Ectodermal cell (in vitro differentiated cells): ENCODE measurements at regions not wholly inside any gene's neighbourhood (a gene's known extent, or its start where the extent isn't known, plus 50 kb on each side); places are given as distances from the start of the nearest gene placed in this dataset.

Experiments
- H3K27ac ChIP-seq: 2 replicates; pipeline ENCODE4 v1.7.0; 2013; ENCODE audit warnings: mild to moderate bottlenecking, low read depth, low read length; ENCODE audit not compliant: insufficient read depth, poor library complexity, severe bottlenecking
- H3K27me3 ChIP-seq: 2 replicates; pipeline ENCODE4 v1.7.0; 2013; ENCODE audit warnings: mild to moderate bottlenecking, low read length; ENCODE audit not compliant: insufficient read depth, control insufficient read depth, poor library complexity, severe bottlenecking
- H3K36me3 ChIP-seq: one replicate; pipeline ENCODE4 v1.7.0; 2013; ENCODE audit warnings: low read length; ENCODE audit not compliant: control insufficient read depth, insufficient read depth
- H3K4me1 ChIP-seq: one replicate; pipeline ENCODE4 v1.7.0; 2013; ENCODE audit warnings: low read length; ENCODE audit not compliant: control insufficient read depth, insufficient read depth
- H3K4me3 ChIP-seq: 2 replicates; pipeline ENCODE4 v1.7.0; 2013; ENCODE audit warnings: low read depth, low read length, control low read depth; ENCODE audit not compliant: insufficient read depth
- H3K9me3 ChIP-seq: 2 replicates; pipeline ENCODE4 v1.7.0; 2013; ENCODE audit warnings: mild to moderate bottlenecking, low read length, moderate library complexity; ENCODE audit not compliant: control insufficient read depth
- WGBS, 2 experiments: methylation state at CpG; one replicate each; pipeline ENCODE4 v1.1.7; 2013; ENCODE audit warnings: missing lambda C conversion rate in 2 of 2; 5-methylcytosine and 5-hydroxymethylcytosine counted together

DNA sequence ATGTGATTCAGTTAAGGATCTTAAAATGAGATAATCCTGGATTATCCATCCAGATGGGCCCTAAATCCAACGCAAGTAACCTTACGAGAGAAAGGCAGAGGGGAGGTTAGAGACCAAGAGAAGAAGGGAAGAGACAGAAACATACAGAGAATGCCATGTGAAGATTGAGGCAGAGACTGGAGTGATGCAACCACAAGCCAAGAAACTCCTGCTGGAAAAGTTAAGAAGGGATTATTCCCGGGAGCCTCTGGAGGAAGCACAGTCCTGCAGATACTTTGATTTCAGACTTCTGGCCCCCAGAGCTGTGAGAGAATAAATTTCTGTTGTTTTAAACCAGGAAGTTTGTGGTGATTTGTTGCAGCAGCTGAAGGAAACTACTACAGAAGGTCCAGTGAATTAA lies 992.7 kb downstream of the BCL11A start:
- H3K9me3 ChIP-seq, result no peaks in the 10 kb centered on the region
- no peaks in the 10 kb centered on the region for H3K36me3 ChIP-seq
- no peak overlapping the region for H3K27ac ChIP-seq
- 73 to 82% methylated on average over 3 of the region's 3 CpGs for WGBS, 2 experiments
- no peaks in the 10 kb centered on the region for H3K4me1 ChIP-seq
- H3K4me3 ChIP-seq, result no peak overlapping the region
- H3K27me3 ChIP-seq, result no peaks in the 10 kb centered on the region

- Histone ChIP-seq H3K4me1 (no peaks in the 10 kb centered on the region), H3K4me3 (no peak overlapping the region)
- whole genome bisulfite sequencing, 2 experiments, result 88 to 92% methylated on average over 4 of the region's 4 CpGs
Measured at GRCh38 chr2:59540864-59541263, 1012.6 kb downstream of the BCL11A start.

GRCh38 chr2:59538398-59538911 lies 1015.0 kb downstream of the BCL11A start:
- Histone ChIP-seq H3K36me3 (no peaks in the 10 kb centered on the region), H3K4me1 (no peaks in the 10 kb centered on the region), H3K4me3 (no peak overlapping the region), H3K9me3 (no peaks in the 10 kb centered on the region), H3K27ac (no peak overlapping the region), H3K27me3 (no peaks in the 10 kb centered on the region)
- WGBS, 2 experiments, result 87 to 88% methylated on average over 2 of the region's 2 CpGs

More at GRCh38 chr2:59540864-59541263, 1012.6 kb downstream of the BCL11A start:
- Histone ChIP-seq H3K9me3 (no peaks in the 10 kb centered on the region), H3K36me3 (no peaks in the 10 kb centered on the region), H3K27me3 (no peaks in the 10 kb centered on the region), H3K27ac (no peak overlapping the region)

DNA sequence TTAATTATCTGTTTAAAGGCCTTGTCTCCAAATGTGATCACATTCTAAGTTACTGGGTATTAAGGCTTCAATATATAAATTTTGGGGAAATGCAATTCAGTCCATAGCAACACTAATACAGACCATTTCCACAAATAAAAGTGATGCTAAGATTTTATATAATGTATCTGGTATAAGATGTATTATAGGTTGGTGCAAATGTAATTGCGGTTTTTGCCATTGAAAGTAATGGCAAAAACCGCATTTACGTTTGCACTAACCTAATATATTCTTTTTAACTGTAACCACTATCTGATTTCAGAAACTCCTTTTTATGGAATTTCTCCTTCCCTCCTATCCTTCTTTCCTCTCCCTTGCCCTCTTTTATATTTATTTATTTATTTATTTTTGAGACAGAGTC lies 1020.6 kb downstream of the BCL11A start:
- no peaks in the 10 kb centered on the region for H3K9me3 ChIP-seq
- 87 to 98% methylated on average over 3 of the region's 3 CpGs for WGBS, 2 experiments
- H3K4me1 ChIP-seq, result no peaks in the 10 kb centered on the region
- no peak overlapping the region for H3K27ac ChIP-seq
- H3K4me3 ChIP-seq, result no peak overlapping the region
- no peaks in the 10 kb centered on the region for H3K27me3 ChIP-seq
- no peaks in the 10 kb centered on the region for H3K36me3 ChIP-seq

DNA sequence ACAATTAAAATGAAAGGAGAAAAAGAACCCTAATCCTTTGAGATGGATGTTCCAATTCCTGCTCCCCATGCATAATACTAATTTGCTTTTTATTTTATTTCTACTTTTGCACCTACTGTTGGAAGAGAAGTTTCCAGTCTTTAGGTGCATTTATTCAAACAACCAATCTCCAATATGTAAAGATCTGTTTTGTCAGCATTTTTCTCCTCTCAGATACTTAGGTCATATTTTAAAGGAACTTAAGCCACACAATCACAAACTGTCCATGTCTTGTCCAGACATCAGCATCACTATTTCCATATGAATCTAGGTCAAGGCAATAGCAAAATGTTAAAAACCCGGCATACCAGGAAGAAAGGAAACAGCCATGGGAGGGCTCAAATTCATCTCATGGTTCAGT lies 1023.2 kb downstream of the BCL11A start:
- whole genome bisulfite sequencing, 2 experiments, result 96 to 98% methylated on average over 1 of the region's 1 CpG
- H3K27ac ChIP-seq, result no peak overlapping the region
- H3K9me3 ChIP-seq, result no peaks in the 10 kb centered on the region
- H3K4me1 ChIP-seq, result no peaks in the 10 kb centered on the region
- no peaks in the 10 kb centered on the region for H3K36me3 ChIP-seq
- H3K27me3 ChIP-seq, result no peaks in the 10 kb centered on the region
- no peak overlapping the region for H3K4me3 ChIP-seq

- Histone ChIP-seq H3K36me3 (no peaks in the 10 kb centered on the region), H3K27me3 (no peaks in the 10 kb centered on the region), H3K27ac (no peak overlapping the region), H3K4me1 (no peaks in the 10 kb centered on the region), H3K9me3 (no peaks in the 10 kb centered on the region), H3K4me3 (no peak overlapping the region)
- WGBS, 2 experiments, result 85 to 91% methylated on average over 7 of the region's 7 CpGs
Measured at GRCh38 chr2:59529726-59530125, 1023.7 kb downstream of the BCL11A start.

- Histone ChIP-seq H3K9me3 (no peaks in the 10 kb centered on the region), H3K27me3 (no peaks in the 10 kb centered on the region), H3K4me3 (no peak overlapping the region), H3K27ac (no peak overlapping the region), H3K4me1 (no peaks in the 10 kb centered on the region), H3K36me3 (no peaks in the 10 kb centered on the region)
- 91 to 92% methylated on average over 4 of the region's 4 CpGs for WGBS, 2 experiments
Measured at GRCh38 chr2:59528525-59528924, 1024.9 kb downstream of the BCL11A start.

DNA sequence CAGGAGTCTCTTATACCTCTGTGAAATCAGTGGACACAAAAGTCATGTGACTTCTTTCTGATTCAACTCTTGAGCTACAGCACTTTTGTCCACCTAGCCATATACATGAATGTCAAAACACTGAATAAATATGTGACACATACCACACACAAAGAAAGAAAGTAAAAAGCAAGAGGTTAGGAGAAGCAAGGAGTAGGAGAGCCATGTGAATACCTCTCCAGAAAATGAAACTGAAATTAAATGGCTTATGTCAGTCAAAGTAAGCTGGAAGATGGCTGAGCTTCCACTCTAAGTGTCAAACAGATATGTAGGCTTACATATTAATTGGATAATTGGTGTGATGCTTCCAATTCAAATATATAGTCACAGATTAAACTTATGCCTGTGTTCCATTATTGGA lies 1050.5 kb downstream of the BCL11A start:
- Histone ChIP-seq H3K27ac (no peak overlapping the region), H3K9me3 (no peaks in the 10 kb centered on the region), H3K4me1 (no peaks in the 10 kb centered on the region), H3K4me3 (no peak overlapping the region), H3K27me3 (no peaks in the 10 kb centered on the region), H3K36me3 (no peaks in the 10 kb centered on the region)

DNA sequence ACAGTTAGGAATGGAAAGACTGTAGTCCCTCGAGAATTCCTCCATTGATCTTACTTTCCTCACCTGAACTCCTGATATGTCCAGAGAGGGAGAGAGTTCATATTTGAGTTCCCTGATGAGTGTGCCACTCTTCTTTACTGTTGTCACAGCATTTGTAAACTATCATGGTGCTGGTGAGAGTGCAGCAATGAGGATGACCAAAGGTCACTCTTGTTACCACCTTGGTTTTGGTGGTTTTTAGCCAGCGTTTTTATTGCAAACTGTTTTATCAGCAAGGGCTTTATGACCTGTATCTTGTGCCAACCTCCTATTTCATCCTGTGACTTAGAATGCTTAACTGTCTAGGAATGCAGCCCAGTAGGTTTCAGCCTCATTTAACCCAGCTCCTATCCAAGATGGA lies 1062.5 kb downstream of the BCL11A start:
- Histone ChIP-seq H3K4me1 (no peaks in the 10 kb centered on the region), H3K27ac (no peak overlapping the region), H3K4me3 (no peak overlapping the region), H3K27me3 (no peaks in the 10 kb centered on the region), H3K9me3 (no peaks in the 10 kb centered on the region), H3K36me3 (no peaks in the 10 kb centered on the region)
- WGBS, 2 experiments, result 93 to 95% methylated on average over 2 of the region's 2 CpGs

DNA sequence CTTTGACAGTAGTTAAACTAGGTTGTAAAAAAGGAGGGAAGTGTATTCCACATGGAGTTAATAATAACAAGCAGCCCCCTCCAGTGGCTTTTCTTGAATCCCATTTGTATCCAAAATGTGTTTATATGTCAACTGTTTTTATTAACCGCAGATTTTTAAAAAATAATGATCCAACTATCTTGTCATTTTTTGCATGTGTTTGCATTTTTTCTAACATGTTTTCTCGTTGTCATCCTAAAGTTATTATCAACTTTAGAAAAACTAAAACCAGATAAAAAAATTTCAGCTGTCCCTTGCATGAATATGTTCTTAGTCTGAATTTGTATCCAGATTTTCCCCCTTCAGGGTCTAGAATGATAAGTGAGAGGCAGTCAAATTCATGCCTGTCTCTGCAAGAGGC lies 1063.3 kb downstream of the BCL11A start:
- 95 to 98% methylated on average over 2 of the region's 2 CpGs for WGBS, 2 experiments
- Histone ChIP-seq H3K9me3 (no peaks in the 10 kb centered on the region), H3K27me3 (no peaks in the 10 kb centered on the region), H3K36me3 (no peaks in the 10 kb centered on the region), H3K27ac (no peak overlapping the region), H3K4me1 (no peaks in the 10 kb centered on the region), H3K4me3 (no peak overlapping the region)

DNA sequence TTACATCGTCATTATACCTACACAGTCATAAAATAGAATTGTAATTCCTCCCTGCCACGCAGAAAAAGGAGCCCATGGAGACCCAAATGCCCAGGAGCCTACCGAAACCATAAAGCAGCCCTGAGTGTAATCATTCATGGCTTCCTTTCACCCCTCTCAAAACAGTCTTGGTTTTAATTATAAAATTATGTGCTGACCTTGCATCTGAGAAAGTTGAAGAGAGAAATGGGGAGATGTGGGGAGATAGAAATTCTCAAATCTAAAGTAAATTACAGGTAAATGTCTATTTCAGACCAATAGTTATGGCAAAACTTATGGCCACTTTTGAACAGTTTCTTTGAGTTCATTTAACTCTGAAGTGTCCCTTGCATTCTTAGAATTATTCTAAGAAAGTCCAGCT lies 1068.8 kb downstream of the BCL11A start:
- Histone ChIP-seq H3K4me1 (no peaks in the 10 kb centered on the region), H3K27ac (no peak overlapping the region)
- WGBS, 2 experiments, result 91 to 100% methylated on average over 2 to 3 of the region's 3 CpGs

More for the DNA sequence above, 1068.8 kb downstream of the BCL11A start:
- Histone ChIP-seq H3K4me3 (no peak overlapping the region), H3K27me3 (no peaks in the 10 kb centered on the region), H3K9me3 (no peaks in the 10 kb centered on the region), H3K36me3 (no peaks in the 10 kb centered on the region)
